HepG2 (cell line): ENCODE measurements at regions not wholly inside any gene's neighbourhood (a gene's known extent, or its start where the extent isn't known, plus 50 kb on each side); places are given as distances from the start of the nearest gene placed in this dataset.

ENCODE experiments used
- ATAC-seq: fragments of 200-7000 bp; cut with Tn5 transposase; 3 replicates; pipeline ENCODE4 v1.9.1; 2020; ENCODE audit warnings: mild to moderate bottlenecking, moderate library complexity
- BruUV-seq: library from RNA; stranded (reverse); fragments of 400-500 nt; replicated peaks from 2 replicates; lab custom pipeline; 2021; lab: Mats Ljungman, UMichigan
- CTCF ChIA-PET: fragments of 300-600 bp; formaldehyde crosslinking; extraction: SDS; loops from one replicate; lab custom pipeline; 2021; ENCODE audit warnings: low total read pairs, inconsistent platforms, low intra/inter-chr PET ratio; lab: Yijun Ruan, JAX
- POLR2A ChIA-PET: fragments of 350-600 bp; sonication (Branson Sonifier 250); formaldehyde crosslinking; loops from one replicate; lab custom pipeline; 2020; ENCODE audit warnings: antibody characterized with exemption, inconsistent platforms; lab: Yijun Ruan, JAX
- DNase-seq: peaks from one replicate; pipeline ENCODE4 v3.0.0-alpha.2; 2015; ENCODE audit warnings: low spot score
- FAIRE-seq: peaks from 3 replicates; lab custom pipeline; 2011; peaks lifted over from hg19 to GRCh38; lab: Jason Lieb, UNC
- H2AFZ ChIP-seq: one replicate; pipeline ENCODE4 v1.6.1; 2011; ENCODE audit warnings: low read length, inconsistent platforms
- H3K27ac ChIP-seq: fragments of 300-600 bp; 3 replicates; pipeline ENCODE4 v1.8.0; 2011; ENCODE audit warnings: mixed run types, mild to moderate bottlenecking, mixed read lengths, low read length, inconsistent platforms; ENCODE audit not compliant: insufficient read depth; ENCODE audit errors: extremely low read length
- H3K27me3 ChIP-seq, 2 experiments: fragments of 200-600 bp in 1 of 2; 2 replicates in 1 of 2; 3 replicates in 1 of 2; pipeline versions ENCODE4 v1.6.0 to v1.8.0; 2011; ENCODE audit warnings: low read length in 2 of 2, mild to moderate bottlenecking in 2 of 2, moderate library complexity in 2 of 2, inconsistent platforms in 1 of 2; ENCODE audit not compliant: insufficient read depth in 2 of 2, control insufficient read depth in 1 of 2
- H3K36me3 ChIP-seq, 2 experiments: fragments of 200-600 bp in 1 of 2; replicated peaks in 1 of 2; 2 replicates in 1 of 2; 3 replicates in 1 of 2; pipeline versions ENCODE4 v1.5.1 to v1.8.0; 2011; ENCODE audit warnings: low read length in 2 of 2, inconsistent platforms in 1 of 2; ENCODE audit not compliant: insufficient read depth in 2 of 2, control insufficient read depth in 1 of 2
- H3K4me1 ChIP-seq: 2 replicates; pipeline ENCODE4 v1.5.1; 2012; ENCODE audit warnings: low read length, inconsistent platforms; ENCODE audit not compliant: insufficient read depth
- H3K4me2 ChIP-seq: 2 replicates; pipeline ENCODE4 v1.6.0; 2011; ENCODE audit warnings: low read depth, low read length, inconsistent platforms
- H3K4me3 ChIP-seq, 3 experiments: fragments of 200-600 bp in 1 of 3; sonication (generic), shearing (Covaris generic) in 1 of 3; replicated peaks in 1 of 3; 2 replicates each; pipeline ENCODE4 v1.5.1; 2011 to 2016; ENCODE audit warnings: low read length in 3 of 3, inconsistent platforms in 2 of 3, low read depth in 2 of 3, mild to moderate bottlenecking in 2 of 3, control low read depth in 1 of 3, mixed read lengths in 1 of 3; ENCODE audit not compliant: insufficient read depth in 1 of 3
- H3K79me2 ChIP-seq: one replicate; pipeline ENCODE4 v1.6.1; 2011; ENCODE audit warnings: low read length, inconsistent platforms; ENCODE audit not compliant: insufficient read depth
- H3K9ac ChIP-seq: 2 replicates; pipeline ENCODE4 v1.6.0; 2011; ENCODE audit warnings: mild to moderate bottlenecking, low read depth, low read length, inconsistent platforms; ENCODE audit not compliant: insufficient read depth
- H3K9me3 ChIP-seq: 2 replicates; pipeline ENCODE4 v1.5.1; 2012; ENCODE audit warnings: mild to moderate bottlenecking, low read length
- H4K20me1 ChIP-seq: 2 replicates; pipeline ENCODE4 v1.6.0; 2011; ENCODE audit warnings: inconsistent platforms, mild to moderate bottlenecking, low read length, moderate library complexity; ENCODE audit not compliant: insufficient read depth
- CREM ChIP-seq, 2 experiments: sonication (generic) in 1 of 2; formaldehyde crosslinking in 1 of 2; IDR thresholded peaks; 2 replicates each; pipeline versions ENCODE4 v1.4.0 to v1.6.1; 2016 to 2020; ENCODE audit warnings: antibody characterized with exemption in 1 of 2, mild to moderate bottlenecking in 1 of 2, missing genetic modification reagents in 1 of 2
- ISX ChIP-seq: sonication (generic); formaldehyde crosslinking; conservative IDR thresholded peaks from 2 replicates; pipeline ENCODE4 v1.5.0; 2020; ENCODE audit warnings: missing genetic modification reagents
- MAFK ChIP-seq, 2 experiments: IDR thresholded peaks in 1 of 2; conservative IDR thresholded peaks in 1 of 2; 2 replicates each; pipeline ENCODE4 v1.6.1; 2011; ENCODE audit warnings: improper control_type of control experiment in 2 of 2, low read length in 2 of 2
- MBD4 ChIP-seq: IDR thresholded peaks from 2 replicates; pipeline ENCODE4 v1.6.1; 2012; ENCODE audit warnings: low read length, inconsistent platforms, borderline replicate concordance
- SNRNP70 ChIP-seq: fragments of 200-400 bp; formaldehyde crosslinking; IDR thresholded peaks from 2 replicates; pipeline ENCODE4 v1.6.1; 2017; ENCODE audit warnings: mild to moderate bottlenecking, low read depth, low read length, moderate library complexity
- ZNF292 ChIP-seq: sonication (generic); formaldehyde crosslinking; IDR thresholded peaks from 2 replicates; pipeline ENCODE4 v1.8.1; 2022; ENCODE audit warnings: mild to moderate bottlenecking, low read depth, missing genetic modification reagents, borderline replicate concordance
- ZNF451 ChIP-seq: sonication (generic); formaldehyde crosslinking; IDR thresholded peaks from 2 replicates; pipeline ENCODE4 v1.5.0; 2020; ENCODE audit warnings: mild to moderate bottlenecking, missing genetic modification reagents
- ZNF577 ChIP-seq: sonication (generic); formaldehyde crosslinking; IDR thresholded peaks from 2 replicates; pipeline ENCODE4 v1.4.0; 2020; ENCODE audit warnings: mild to moderate bottlenecking, low read depth, missing genetic modification reagents, borderline replicate concordance
- ZNF790 ChIP-seq: sonication (generic); formaldehyde crosslinking; IDR thresholded peaks from 2 replicates; pipeline ENCODE4 v1.8.0; 2022; ENCODE audit warnings: missing genetic modification reagents, mild to moderate bottlenecking, borderline replicate concordance
- WGBS: methylation state at CpG from one replicate; pipeline ENCODE4 v1.1.6; 2017; ENCODE audit warnings: low lambda C conversion rate; 5-methylcytosine and 5-hydroxymethylcytosine counted together
- in situ Hi-C: cut with HindIII; loops from 2 replicates; pipeline ENCODE4 v1.10.0; 2017; ENCODE audit warnings: low pct_unique_long_range_greater_than_20kb; ENCODE audit not compliant: extremely low pct_ligation_motif_present
- intact Hi-C: fragments of 100-400 bp; cut with micrococcal nuclease; formaldehyde crosslinking; loops from one replicate; pipeline ENCODE4 v1.10.0; 2022; ENCODE audit not compliant: unreplicated experiment
- TF ChIP-seq, protein P1 (sequence below): IDR thresholded peaks from 2 replicates; pipeline ENCODE4 v1.6.1; 2018; ENCODE audit warnings: missing genetic modification reagents
- TF ChIP-seq, protein P2 (sequence below): sonication (generic); formaldehyde crosslinking; IDR thresholded peaks from 2 replicates; pipeline ENCODE4 v1.8.0; 2022; ENCODE audit warnings: mild to moderate bottlenecking, missing genetic modification reagents
- TF ChIP-seq, protein P3 (sequence below): sonication (generic); formaldehyde crosslinking; IDR thresholded peaks from 2 replicates; pipeline ENCODE4 v1.4.0; 2020; ENCODE audit warnings: missing genetic modification reagents, borderline replicate concordance

DNA sequence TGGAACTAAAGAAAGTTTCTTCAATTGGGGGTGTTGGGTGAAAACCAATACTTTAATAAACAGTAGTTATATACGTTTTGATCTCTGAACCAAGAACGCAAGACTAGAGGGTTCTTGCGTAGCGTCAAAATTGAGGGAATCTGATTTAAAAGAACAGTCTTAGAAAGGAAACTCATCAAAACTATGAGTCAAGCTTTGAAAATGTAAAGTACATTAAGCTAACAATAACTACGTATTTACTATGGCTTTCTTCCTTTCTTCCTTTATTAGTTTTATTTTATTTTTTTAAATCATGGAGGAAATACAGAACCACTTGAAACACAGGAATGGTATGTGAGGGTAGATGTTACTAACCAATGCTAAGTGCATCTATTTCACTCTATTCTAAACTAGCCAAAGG, 287.0 kb upstream of the RSPO3 start:
- H3K79me2 ChIP-seq, result no peaks in the 10 kb centered on the region
- H3K9ac ChIP-seq, result no peak overlapping the region
- H3K4me1 ChIP-seq, result no peaks in the 10 kb centered on the region
- in situ Hi-C loops (no loop called here), intact Hi-C loops (no loop called here)
- no peak overlapping the region for H3K4me3 ChIP-seq
- ChIA-PET POLR2A (no interaction called here), CTCF (no interaction called here)
- no TSS peak for BruUV-seq
- FAIRE-seq (no peak), DNase-seq (no peak), ATAC-seq (no peak)
- H3K9me3 ChIP-seq, result no peaks in the 10 kb centered on the region
- TF ChIP-seq, protein P1, sequence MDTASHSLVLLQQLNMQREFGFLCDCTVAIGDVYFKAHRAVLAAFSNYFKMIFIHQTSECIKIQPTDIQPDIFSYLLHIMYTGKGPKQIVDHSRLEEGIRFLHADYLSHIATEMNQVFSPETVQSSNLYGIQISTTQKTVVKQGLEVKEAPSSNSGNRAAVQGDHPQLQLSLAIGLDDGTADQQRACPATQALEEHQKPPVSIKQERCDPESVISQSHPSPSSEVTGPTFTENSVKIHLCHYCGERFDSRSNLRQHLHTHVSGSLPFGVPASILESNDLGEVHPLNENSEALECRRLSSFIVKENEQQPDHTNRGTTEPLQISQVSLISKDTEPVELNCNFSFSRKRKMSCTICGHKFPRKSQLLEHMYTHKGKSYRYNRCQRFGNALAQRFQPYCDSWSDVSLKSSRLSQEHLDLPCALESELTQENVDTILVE (CRISPR knock-in tag), result no peak
- no peak for TF ChIP-seq ISX (CRISPR knock-in tag)
- no peak for TF ChIP-seq ZNF577 (CRISPR knock-in tag)
- H3K27ac ChIP-seq, result no peak overlapping the region
- no peaks in the 10 kb centered on the region for H4K20me1 ChIP-seq
- no peaks in the 10 kb centered on the region for H3K27me3 ChIP-seq
- 27% methylated on average over 5 of the region's 5 CpGs for WGBS
- H3K36me3 ChIP-seq, result no peaks in the 10 kb centered on the region
- no peak overlapping the region for H2AFZ ChIP-seq
- H3K4me2 ChIP-seq, result no peak overlapping the region

DNA sequence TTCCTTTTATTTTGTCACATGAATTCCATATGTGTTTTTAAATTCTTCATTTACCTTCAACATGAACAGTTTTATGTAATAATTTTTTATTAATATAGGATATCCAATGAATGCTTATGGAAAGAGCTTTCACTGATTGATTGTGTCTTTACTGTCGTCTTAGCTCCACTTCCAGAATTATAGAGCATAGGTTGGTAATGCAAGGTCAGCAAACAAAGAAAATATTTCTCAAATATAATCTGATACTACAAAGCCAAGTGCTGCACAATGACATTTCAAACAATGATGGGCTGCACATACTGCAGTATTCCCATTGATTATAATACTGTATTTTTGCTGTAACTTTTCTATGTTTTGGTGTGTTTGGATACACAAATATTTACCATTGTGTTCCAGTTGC, 275.7 kb upstream of the RSPO3 start:
- Histone ChIP-seq H3K9ac (no peak overlapping the region), H3K9me3 (no peaks in the 10 kb centered on the region), H3K27me3 (no peaks in the 10 kb centered on the region), H3K79me2 (no peaks in the 10 kb centered on the region), H3K27ac (no peak overlapping the region), H3K4me1 (no peaks in the 10 kb centered on the region), H4K20me1 (no peaks in the 10 kb centered on the region), H3K36me3 (no peaks in the 10 kb centered on the region), H2AFZ (no peak overlapping the region), H3K4me2 (no peak overlapping the region), H3K4me3 (no peak overlapping the region)
- intact Hi-C loops, result no loop called here
- no TSS peak for BruUV-seq
- no peak for DNase-seq
- FAIRE-seq, result no peak
- no peak for ATAC-seq
- POLR2A ChIA-PET, result no interaction called here
- in situ Hi-C loops, result no loop called here
- CTCF ChIA-PET, result no interaction called here
- WGBS, result 0% methylated on average over 1 of the region's 1 CpG
- no peak for TF ChIP-seq ZNF292 (CRISPR knock-in tag)
- TF ChIP-seq ZNF790, result no peak
- no peak for TF ChIP-seq ZNF451 (CRISPR knock-in tag)
- TF ChIP-seq CREM (IDR thresholded peaks at IDR 0.05), result no peak
- TF ChIP-seq CREM (CRISPR knock-in tag; IDR thresholded peaks at IDR 0.05), result no peak
- TF ChIP-seq, protein P2, sequence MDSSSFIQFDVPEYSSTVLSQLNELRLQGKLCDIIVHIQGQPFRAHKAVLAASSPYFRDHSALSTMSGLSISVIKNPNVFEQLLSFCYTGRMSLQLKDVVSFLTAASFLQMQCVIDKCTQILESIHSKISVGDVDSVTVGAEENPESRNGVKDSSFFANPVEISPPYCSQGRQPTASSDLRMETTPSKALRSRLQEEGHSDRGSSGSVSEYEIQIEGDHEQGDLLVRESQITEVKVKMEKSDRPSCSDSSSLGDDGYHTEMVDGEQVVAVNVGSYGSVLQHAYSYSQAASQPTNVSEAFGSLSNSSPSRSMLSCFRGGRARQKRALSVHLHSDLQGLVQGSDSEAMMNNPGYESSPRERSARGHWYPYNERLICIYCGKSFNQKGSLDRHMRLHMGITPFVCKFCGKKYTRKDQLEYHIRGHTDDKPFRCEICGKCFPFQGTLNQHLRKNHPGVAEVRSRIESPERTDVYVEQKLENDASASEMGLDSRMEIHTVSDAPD (CRISPR knock-in tag), result no peak
- TF ChIP-seq SNRNP70, result no peak
- TF ChIP-seq MAFK (conservative IDR thresholded peaks at IDR 0.05 in 1 of 2, IDR thresholded peaks at IDR 0.05 in 1 of 2; ENCODE audit: low read length in 2 of 2), result peak; percentile 75 to 87
- TF ChIP-seq MBD4, result no peak
- TF ChIP-seq, protein P3, sequence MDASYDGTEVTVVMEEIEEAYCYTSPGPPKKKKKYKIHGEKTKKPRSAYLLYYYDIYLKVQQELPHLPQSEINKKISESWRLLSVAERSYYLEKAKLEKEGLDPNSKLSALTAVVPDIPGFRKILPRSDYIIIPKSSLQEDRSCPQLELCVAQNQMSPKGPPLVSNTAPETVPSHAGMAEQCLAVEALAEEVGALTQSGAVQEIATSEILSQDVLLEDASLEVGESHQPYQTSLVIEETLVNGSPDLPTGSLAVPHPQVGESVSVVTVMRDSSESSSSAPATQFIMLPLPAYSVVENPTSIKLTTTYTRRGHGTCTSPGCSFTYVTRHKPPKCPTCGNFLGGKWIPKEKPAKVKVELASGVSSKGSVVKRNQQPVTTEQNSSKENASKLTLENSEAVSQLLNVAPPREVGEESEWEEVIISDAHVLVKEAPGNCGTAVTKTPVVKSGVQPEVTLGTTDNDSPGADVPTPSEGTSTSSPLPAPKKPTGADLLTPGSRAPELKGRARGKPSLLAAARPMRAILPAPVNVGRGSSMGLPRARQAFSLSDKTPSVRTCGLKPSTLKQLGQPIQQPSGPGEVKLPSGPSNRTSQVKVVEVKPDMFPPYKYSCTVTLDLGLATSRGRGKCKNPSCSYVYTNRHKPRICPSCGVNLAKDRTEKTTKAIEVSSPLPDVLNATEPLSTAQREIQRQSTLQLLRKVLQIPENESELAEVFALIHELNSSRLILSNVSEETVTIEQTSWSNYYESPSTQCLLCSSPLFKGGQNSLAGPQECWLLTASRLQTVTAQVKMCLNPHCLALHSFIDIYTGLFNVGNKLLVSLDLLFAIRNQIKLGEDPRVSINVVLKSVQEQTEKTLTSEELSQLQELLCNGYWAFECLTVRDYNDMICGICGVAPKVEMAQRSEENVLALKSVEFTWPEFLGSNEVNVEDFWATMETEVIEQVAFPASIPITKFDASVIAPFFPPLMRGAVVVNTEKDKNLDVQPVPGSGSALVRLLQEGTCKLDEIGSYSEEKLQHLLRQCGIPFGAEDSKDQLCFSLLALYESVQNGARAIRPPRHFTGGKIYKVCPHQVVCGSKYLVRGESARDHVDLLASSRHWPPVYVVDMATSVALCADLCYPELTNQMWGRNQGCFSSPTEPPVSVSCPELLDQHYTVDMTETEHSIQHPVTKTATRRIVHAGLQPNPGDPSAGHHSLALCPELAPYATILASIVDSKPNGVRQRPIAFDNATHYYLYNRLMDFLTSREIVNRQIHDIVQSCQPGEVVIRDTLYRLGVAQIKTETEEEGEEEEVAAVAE (CRISPR knock-in tag), result no peak
